Neuron (in vitro differentiated cells): ENCODE measurements at regions not wholly inside any gene's neighbourhood (a gene's known extent, or its start where the extent isn't known, plus 50 kb on each side); places are given as distances from the start of the nearest gene placed in this dataset.
A peak's percentile ranks its signal among the peaks of the same experiment; 100 is the strongest.

Experiments used
- H2AFZ ChIP-seq: one replicate; pipeline ENCODE4 v1.6.1; 2013; ENCODE audit warnings: low read depth, mild to moderate bottlenecking, inconsistent platforms, low read length, moderate library complexity
- H3K27me3 ChIP-seq: one replicate; pipeline ENCODE4 v1.6.1; 2013; ENCODE audit warnings: low read length; ENCODE audit not compliant: insufficient read depth
- H3K36me3 ChIP-seq: one replicate; pipeline ENCODE4 v1.6.1; 2013; ENCODE audit warnings: low read length; ENCODE audit not compliant: insufficient read depth
- H3K4me1 ChIP-seq: one replicate; pipeline ENCODE4 v1.6.1; 2013; ENCODE audit warnings: low read length; ENCODE audit not compliant: insufficient read depth
- H3K4me3 ChIP-seq: 2 replicates; pipeline ENCODE4 v1.5.1; 2013; ENCODE audit warnings: mild to moderate bottlenecking, low read length, moderate library complexity
- H3K9me3 ChIP-seq: one replicate; pipeline ENCODE4 v1.6.1; 2013; ENCODE audit warnings: low read length

DNA sequence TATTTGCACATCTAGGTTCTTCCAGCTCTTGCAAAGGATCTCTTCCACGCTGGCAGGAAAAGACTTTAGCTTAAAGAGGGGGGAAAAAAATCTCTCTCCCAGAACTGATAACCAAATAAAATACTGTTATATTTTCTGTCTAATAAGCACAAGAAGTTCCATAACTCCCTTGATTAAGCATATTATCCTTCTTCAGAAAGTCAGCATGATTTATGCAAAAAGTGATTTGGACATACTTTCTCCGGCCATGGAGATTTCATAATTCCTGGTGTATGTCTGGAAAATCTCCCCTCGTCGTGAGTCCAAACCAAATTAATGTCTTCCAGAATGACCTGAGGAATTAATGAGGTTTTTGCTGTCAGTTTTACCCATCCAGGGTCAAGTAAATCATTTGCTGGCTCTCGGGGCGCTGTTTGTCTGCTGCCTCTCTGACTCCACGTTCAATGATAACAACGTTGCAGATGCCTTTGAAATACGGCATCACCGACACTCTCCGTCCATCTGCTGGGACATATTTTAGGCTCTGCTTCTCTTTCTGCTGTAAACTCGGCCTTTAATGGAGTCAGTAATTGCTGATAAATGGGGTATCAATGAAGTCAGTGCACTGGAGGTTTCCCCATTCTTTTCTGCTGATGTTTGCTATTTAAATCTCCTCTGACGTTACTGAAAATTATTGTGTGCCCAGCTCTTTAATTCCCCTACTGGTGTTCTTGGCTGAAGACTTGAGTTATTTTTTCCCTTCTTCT is 112.9 kb downstream of the HLX start:
- Histone ChIP-seq H3K36me3 (no peaks in the 10 kb centered on the region), H3K27me3 (no peaks in the 10 kb centered on the region), H3K9me3 (no peaks in the 10 kb centered on the region), H3K4me1 (no peaks in the 10 kb centered on the region), H2AFZ (no peak overlapping the region), H3K4me3 (no peak overlapping the region)

DNA sequence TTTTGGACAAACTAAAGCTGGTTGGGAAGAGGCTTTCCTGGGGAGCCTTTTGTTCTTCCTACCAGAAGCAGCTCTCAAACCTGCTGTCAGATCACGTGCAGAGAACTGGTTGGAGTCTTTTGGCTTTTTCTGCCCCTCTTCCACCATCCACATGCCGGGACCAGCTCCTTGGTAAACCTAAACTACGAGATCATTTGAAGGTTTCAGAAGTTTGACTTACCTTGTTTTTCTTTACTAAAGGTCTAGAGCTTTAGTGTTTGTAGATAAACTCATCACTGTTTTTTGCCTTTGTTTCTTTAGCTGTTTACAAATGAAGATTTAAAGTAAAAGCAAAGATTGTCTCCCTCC is 113.4 kb downstream of the HLX start:
- Histone ChIP-seq H3K9me3 (no peaks in the 10 kb centered on the region), H3K27me3 (no peaks in the 10 kb centered on the region), H2AFZ (no peak overlapping the region), H3K36me3 (no peaks in the 10 kb centered on the region), H3K4me1 (no peaks in the 10 kb centered on the region), H3K4me3 (no peak overlapping the region)

DNA sequence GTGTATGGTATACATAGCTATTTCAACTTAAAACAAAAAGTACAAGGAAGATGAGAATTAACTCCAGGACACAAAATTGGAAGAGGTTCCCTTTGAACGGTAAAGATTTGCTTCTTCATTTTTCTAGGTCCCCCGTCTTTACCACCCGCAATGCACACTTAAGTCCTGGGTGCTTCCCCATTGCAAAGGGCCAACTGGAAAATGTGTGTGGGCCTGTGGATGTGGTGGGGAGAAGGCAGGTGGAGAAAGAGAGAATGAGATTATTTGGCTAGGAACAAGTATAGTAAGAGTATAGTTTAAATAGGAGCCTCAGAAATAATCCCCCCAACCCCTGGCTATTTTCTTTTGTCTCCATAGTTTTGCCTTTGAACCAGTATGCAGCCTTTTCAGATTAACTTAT is 115.4 kb downstream of the HLX start:
- H3K4me3 ChIP-seq, result no peak overlapping the region
- H3K9me3 ChIP-seq, result no peaks in the 10 kb centered on the region
- no peaks in the 10 kb centered on the region for H3K36me3 ChIP-seq
- no peaks in the 10 kb centered on the region for H3K4me1 ChIP-seq
- no peaks in the 10 kb centered on the region for H3K27me3 ChIP-seq
- H2AFZ ChIP-seq, result no peak overlapping the region

DNA sequence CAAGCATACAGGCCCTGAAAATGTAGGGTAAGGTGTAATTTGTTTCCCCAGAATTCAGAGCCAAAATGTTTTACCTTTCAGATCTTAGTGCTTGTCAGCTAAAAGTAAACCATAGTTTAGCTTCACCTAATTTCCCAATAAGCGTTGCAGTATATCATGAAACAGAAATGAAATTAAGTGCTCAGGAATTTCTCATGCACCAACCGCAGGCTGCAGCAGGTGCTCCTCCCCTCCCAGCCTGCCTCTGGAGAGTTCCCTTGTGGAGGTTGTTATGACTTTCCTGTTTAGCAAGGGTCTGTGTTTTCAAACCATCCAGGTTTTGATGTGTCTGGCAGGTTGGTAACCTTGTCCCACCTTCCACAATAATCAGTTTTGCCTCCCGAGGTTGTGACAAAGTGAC is 118.5 kb downstream of the HLX start:
- Histone ChIP-seq H2AFZ (no peak overlapping the region), H3K4me1 (no peaks in the 10 kb centered on the region), H3K36me3 (no peaks in the 10 kb centered on the region), H3K9me3 (no peaks in the 10 kb centered on the region), H3K27me3 (no peaks in the 10 kb centered on the region), H3K4me3 (no peak overlapping the region)

DNA sequence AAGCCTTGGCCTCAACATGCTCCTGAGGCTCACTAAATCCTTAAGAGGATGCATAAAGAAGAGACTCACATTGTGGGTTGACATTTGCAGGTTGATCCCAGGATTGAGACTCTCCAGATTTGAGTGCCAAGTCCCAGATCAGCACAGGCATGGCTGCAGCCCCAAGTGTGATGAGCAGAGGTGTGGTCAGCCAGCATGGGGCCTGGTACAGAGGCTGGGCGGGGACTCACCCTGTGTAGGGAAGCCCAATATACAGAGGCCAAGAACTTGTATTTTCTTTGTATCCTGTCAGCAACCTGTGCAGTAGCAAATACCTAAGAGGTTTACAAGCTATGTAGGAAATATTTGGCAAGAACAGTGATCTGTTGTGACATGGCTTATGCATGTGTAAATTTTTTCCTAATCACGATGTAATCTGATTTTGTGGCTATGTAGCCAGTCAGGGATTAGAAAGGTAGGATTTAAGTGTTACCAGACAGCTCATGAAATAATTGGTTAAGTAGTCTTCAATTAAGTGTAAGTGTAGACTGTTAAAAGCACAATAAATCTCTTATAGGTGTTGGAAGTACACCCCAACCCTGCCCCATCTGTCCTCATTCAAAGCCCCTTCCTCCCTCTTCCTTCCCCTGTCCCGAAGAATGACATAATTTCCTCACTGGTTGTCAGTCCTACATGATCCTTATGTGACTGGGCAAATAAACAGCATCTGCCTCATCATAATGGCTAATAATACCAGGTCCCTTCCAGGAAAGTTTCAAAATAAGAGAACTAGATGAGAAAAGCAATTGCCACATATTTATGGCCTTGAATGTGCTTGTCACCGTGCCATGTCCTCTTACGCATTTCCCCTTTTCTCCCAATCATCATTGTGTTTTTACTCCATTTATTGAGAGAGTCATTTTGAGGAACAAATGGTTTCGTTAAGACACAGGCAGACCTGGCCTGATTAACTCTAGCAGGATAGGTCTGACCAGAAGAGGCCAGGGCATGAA is 120.9 kb downstream of the HLX start:
- Histone ChIP-seq H3K27me3 (no peaks in the 10 kb centered on the region), H3K4me3 (no peak overlapping the region), H3K4me1 (no peaks in the 10 kb centered on the region), H2AFZ (no peak overlapping the region), H3K36me3 (no peaks in the 10 kb centered on the region), H3K9me3 (no peaks in the 10 kb centered on the region)

DNA sequence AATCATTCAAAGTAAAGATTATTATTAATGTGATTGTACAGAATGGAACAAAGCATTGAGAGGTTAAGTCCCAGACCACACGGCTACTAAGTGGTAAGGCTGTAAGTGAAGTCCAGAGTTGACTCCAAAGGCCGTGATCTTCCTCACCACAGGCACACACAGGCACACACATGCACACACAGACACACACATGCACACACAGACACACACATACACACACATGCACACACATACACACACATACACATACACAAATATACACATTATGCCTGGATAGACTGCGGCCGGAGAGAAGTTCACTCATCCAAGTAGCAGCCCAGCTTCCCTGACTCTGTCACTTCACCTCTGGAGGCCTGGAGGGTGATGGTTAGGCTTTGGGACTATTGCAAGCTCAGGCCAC is 121.9 kb downstream of the HLX start:
- no peaks in the 10 kb centered on the region for H3K27me3 ChIP-seq
- no peaks in the 10 kb centered on the region for H3K36me3 ChIP-seq
- H2AFZ ChIP-seq, result no peak overlapping the region
- H3K9me3 ChIP-seq, result no peaks in the 10 kb centered on the region
- no peak overlapping the region for H3K4me3 ChIP-seq
- no peaks in the 10 kb centered on the region for H3K4me1 ChIP-seq

DNA sequence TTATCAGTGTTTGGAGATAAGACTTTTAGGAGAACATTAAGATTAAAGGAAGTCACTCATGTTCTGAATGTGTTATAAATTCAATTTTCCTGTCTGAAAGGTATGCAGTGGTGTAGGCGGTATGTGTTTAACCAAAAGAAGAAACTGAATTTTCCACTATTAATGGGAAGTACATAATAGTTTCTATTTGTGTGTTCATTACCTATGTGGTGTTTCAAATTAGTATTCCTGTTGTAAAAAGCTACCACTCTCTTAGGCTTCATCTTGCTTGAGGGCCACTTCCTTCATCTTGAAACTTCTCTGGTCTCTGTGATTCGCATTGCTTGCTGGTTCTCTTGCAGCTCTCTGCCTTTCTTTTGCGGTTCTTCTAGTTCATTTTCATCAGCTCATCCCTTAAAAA is 123.4 kb downstream of the HLX start:
- Histone ChIP-seq H3K9me3 (no peaks in the 10 kb centered on the region), H3K36me3 (no peaks in the 10 kb centered on the region), H3K4me1 (no peaks in the 10 kb centered on the region), H3K27me3 (no peaks in the 10 kb centered on the region), H3K4me3 (no peak overlapping the region), H2AFZ (no peak overlapping the region)

DNA sequence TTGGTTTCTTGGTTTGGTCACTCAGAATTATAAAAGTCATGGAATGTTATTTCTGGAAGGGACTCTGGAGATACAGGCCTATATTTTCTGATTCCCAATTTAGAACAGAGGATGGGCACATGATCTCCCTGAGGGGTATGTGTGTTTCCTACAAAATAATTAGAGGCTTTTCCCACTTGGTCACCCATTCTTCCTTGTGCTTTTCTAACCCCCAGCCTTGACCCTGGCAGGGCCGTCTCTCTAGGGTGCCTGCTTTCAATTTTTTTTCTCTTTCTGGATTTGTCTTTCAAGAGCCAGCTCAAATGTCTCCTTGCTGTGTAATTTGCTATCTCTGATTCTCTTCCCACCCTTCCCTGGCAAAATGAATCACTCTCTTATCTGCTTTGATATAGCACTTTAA is 131.9 kb downstream of the HLX start:
- H3K9me3 ChIP-seq, result no peaks in the 10 kb centered on the region
- no peak overlapping the region for H3K4me3 ChIP-seq
- H3K4me1 ChIP-seq, result no peaks in the 10 kb centered on the region
- H2AFZ ChIP-seq, result no peak overlapping the region
- no peaks in the 10 kb centered on the region for H3K27me3 ChIP-seq
- H3K36me3 ChIP-seq, result no peaks in the 10 kb centered on the region

DNA sequence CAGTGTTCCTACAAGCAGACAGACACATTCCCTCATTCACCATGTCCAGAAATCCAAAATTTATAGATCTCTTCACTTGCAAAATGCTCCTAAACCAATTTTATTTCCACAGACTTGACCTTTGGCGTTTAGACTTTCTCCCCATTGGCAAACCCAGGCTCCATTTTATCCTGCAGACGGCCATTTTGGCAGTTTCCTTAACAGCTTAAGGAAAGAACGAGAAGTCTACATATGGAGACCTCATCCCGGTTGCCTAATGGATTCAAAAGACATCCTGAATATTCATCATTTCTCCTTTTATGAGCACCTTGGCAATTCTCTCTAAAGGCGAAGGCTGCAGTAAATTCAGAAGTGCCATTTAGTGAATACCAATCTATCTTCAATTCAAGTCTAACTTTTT is 132.9 kb downstream of the HLX start:
- no peaks in the 10 kb centered on the region for H3K4me1 ChIP-seq
- no peaks in the 10 kb centered on the region for H3K36me3 ChIP-seq
- H3K4me3 ChIP-seq, result no peak overlapping the region
- no peaks in the 10 kb centered on the region for H3K27me3 ChIP-seq
- no peaks in the 10 kb centered on the region for H3K9me3 ChIP-seq
- H2AFZ ChIP-seq, result peak overlapping the region; percentile 54

DNA sequence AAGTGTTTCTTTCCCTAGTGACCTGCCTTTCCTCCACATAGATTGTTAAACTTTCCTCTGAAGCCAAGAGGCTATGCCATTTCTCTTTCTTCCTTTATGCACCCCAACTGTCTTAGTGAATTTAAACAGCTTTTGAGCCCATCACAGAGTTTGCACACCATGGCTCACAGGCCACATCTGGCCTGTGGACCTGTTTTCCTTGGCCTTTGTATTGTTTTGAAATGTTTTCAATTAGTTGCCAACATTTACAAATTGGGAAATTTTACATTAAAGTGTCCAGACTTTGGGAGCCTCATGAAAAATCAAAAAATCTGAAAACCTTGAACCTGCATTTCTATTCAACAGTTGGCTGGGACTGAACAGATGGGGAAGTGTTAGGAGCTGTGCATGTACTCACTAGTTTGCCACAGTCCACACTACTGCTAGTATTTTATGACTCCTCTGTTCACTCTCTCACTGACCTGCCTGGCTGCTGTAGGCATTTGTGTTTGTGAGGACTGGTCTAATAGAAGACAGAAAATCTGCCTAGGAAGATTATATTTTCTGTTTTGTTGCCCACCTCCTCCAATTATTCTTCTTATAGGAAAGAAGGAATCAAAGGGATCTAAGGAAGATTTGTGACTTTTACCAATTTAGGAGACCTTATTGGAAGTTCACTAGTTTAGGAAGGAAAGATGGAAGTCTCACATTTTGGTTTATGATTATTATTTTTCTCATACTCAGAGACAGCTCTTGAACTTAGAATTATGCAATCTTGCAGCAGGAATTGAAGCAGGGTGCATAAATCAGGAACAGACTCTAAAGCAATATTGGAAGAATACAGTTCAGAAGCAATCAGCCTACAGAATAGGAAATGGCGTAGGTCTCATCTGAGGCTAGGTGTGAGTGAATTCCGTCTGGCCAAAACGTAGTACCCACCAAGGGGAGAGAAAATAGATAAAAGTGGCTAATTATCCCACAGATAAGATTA is 134.7 kb downstream of the HLX start:
- H3K4me3 ChIP-seq, result no peak overlapping the region
- no peaks in the 10 kb centered on the region for H3K27me3 ChIP-seq
- H3K9me3 ChIP-seq, result no peaks in the 10 kb centered on the region
- no peak overlapping the region for H2AFZ ChIP-seq
- H3K36me3 ChIP-seq, result no peaks in the 10 kb centered on the region
- H3K4me1 ChIP-seq, result no peaks in the 10 kb centered on the region

DNA sequence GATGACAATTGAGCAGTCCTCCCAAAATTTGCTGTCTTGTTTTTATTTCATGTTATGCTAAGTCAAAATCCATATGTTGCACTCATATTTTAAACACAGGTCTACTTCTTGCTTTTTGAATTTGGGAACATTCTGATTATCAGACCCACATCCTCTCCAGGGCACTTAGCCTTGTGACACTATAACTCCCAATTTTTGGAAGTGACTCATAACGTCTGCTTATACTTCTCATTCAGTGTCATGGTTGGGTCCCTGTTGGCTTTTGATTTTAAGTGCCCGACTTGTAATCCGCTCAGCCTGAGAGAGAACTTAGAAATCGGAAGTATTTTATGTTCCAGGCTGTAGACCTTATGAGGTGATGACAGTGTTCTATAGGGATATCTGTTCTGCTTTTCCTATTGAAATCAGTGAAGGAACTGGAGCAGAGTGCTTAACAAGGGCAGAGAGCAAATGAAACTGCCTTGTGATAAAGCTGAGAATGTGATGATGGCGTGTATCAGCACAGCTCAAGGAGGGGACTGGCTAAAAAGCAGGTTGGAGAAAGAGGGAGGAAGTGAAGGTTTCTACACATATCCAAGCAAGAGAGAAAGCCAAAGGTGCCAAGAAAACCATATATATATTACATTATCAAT is 136.0 kb downstream of the HLX start:
- Histone ChIP-seq H3K9me3 (no peaks in the 10 kb centered on the region), H3K36me3 (no peaks in the 10 kb centered on the region), H2AFZ (no peak overlapping the region), H3K4me1 (no peaks in the 10 kb centered on the region), H3K4me3 (no peak overlapping the region), H3K27me3 (no peaks in the 10 kb centered on the region)

DNA sequence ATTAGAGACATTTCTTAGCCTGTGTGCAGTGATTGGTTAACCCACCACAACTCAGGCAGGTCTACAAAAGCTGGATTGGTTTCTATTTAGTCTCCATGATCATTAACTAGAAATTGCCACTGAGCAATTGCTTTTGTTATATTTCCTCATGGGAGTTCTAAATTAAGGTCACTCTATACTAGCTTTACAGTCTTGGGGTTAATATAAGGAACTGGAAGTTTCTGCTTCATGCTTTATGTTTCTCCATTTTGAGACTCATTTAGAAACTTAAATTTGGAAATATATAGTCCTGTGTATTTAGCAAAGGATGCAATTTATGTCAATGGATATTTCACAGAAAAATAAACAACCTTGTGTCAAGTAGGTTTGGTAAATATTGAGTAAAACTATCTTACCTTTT is 137.5 kb downstream of the HLX start:
- H3K4me1 ChIP-seq, result no peaks in the 10 kb centered on the region
- H2AFZ ChIP-seq, result no peak overlapping the region
- H3K4me3 ChIP-seq, result no peak overlapping the region
- H3K36me3 ChIP-seq, result no peaks in the 10 kb centered on the region
- no peaks in the 10 kb centered on the region for H3K27me3 ChIP-seq
- no peaks in the 10 kb centered on the region for H3K9me3 ChIP-seq
